ENCODE measurements at regions not wholly inside any gene's neighbourhood (a gene's known extent, or its start where the extent isn't known, plus 50 kb on each side); places are given as distances from the start of the nearest gene placed in this dataset.
"Not testable (repeated sequence)": the region's sequence is repeated elsewhere in the genome, so short reads cannot be mapped to it uniquely, and the experiment has no call there.

GRCh38 chr2:200121931-200122330, 166.5 kb downstream of the MAIP1 start:
- Histone ChIP-seq H3K27me3 (ENCODE audit: control insufficient read depth, insufficient read depth, low read length) (no peaks in the 10 kb centered on the region), H3K36me3 (ENCODE audit: control insufficient read depth, insufficient read depth, low read length) (no peaks in the 10 kb centered on the region), H3K4me1 (ENCODE audit: control insufficient read depth, insufficient read depth, low read length) (peaks cover 4% of the 10 kb centered on the region), H3K4me3 (ENCODE audit: low read length) (no peak overlapping the region), H3K9me3 (replicated peaks; ENCODE audit: control insufficient read depth, low read depth, low read length) (peaks cover 2% of the 10 kb centered on the region), H3K27ac (ENCODE audit: low read length) (no peak overlapping the region)
- DNase-seq = no peak

- Histone ChIP-seq H3K27ac (ENCODE audit: low read length) (no peak overlapping the region), H3K4me3 (ENCODE audit: low read length) (no peak overlapping the region), H3K27me3 (ENCODE audit: control insufficient read depth, insufficient read depth, low read length) (no peaks in the 10 kb centered on the region), H3K36me3 (ENCODE audit: control insufficient read depth, insufficient read depth, low read length) (no peaks in the 10 kb centered on the region), H3K4me1 (ENCODE audit: control insufficient read depth, insufficient read depth, low read length) (peaks cover 10% of the 10 kb centered on the region), H3K9me3 (replicated peaks; ENCODE audit: control insufficient read depth, low read depth, low read length) (no peaks in the 10 kb centered on the region)
- no peak for DNase-seq
Measured at GRCh38 chr2:200122683-200123082, 167.3 kb downstream of the MAIP1 start.

- WGBS (ENCODE audit: insufficient coverage) = 94% methylated on average over 2 of the region's 10 CpGs
- not testable (repeated sequence) for H3K4me3 ChIP-seq (ENCODE audit: low read length); H3K27me3 ChIP-seq (ENCODE audit: control insufficient read depth, insufficient read depth, low read length)
Measured at GRCh38 chr2:200124665-200125368, 169.4 kb downstream of the MAIP1 start.

GRCh38 chr2:200125444-200126284, 170.3 kb downstream of the MAIP1 start:
- no peak overlapping the region for H3K4me3 ChIP-seq (ENCODE audit: low read length)
- peaks cover 11% of the 10 kb centered on the region for H3K4me1 ChIP-seq (ENCODE audit: control insufficient read depth, insufficient read depth, low read length)
- no peaks in the 10 kb centered on the region for H3K9me3 ChIP-seq (replicated peaks; ENCODE audit: control insufficient read depth, low read depth, low read length)
- peak; percentile 33 for DNase-seq
- 78% methylated on average over 1 of the region's 4 CpGs for WGBS (ENCODE audit: insufficient coverage)
- peak overlapping the region; percentile 15 for H3K27ac ChIP-seq (ENCODE audit: low read length)
- no peaks in the 10 kb centered on the region for H3K27me3 ChIP-seq (ENCODE audit: control insufficient read depth, insufficient read depth, low read length)
- H3K36me3 ChIP-seq (ENCODE audit: control insufficient read depth, insufficient read depth, low read length) = no peaks in the 10 kb centered on the region

More at GRCh38 chr2:200124665-200125368, 169.4 kb downstream of the MAIP1 start:
- H3K27ac ChIP-seq (ENCODE audit: low read length); H3K9me3 ChIP-seq (replicated peaks; ENCODE audit: control insufficient read depth, low read depth, low read length); H3K36me3 ChIP-seq (ENCODE audit: control insufficient read depth, insufficient read depth, low read length); DNase-seq: not testable (repeated sequence)
- H3K4me1 ChIP-seq (ENCODE audit: control insufficient read depth, insufficient read depth, low read length) = peaks cover 11% of the 10 kb centered on the region

- peaks cover 11% of the 10 kb centered on the region for H3K4me1 ChIP-seq (ENCODE audit: control insufficient read depth, insufficient read depth, low read length)
- H3K4me3 ChIP-seq (ENCODE audit: low read length); H3K9me3 ChIP-seq (replicated peaks; ENCODE audit: control insufficient read depth, low read depth, low read length); DNase-seq; H3K36me3 ChIP-seq (ENCODE audit: control insufficient read depth, insufficient read depth, low read length); H3K27ac ChIP-seq (ENCODE audit: low read length); H3K27me3 ChIP-seq (ENCODE audit: control insufficient read depth, insufficient read depth, low read length): not testable (repeated sequence)
- 64% methylated on average over 2 of the region's 2 CpGs for WGBS (ENCODE audit: insufficient coverage)
Measured at GRCh38 chr2:200126285-200126670, 170.9 kb downstream of the MAIP1 start.

- H3K9me3 ChIP-seq (replicated peaks; ENCODE audit: control insufficient read depth, low read depth, low read length); DNase-seq; H3K27ac ChIP-seq (ENCODE audit: low read length); H3K27me3 ChIP-seq (ENCODE audit: control insufficient read depth, insufficient read depth, low read length); H3K4me3 ChIP-seq (ENCODE audit: low read length); H3K36me3 ChIP-seq (ENCODE audit: control insufficient read depth, insufficient read depth, low read length): not testable (repeated sequence)
- WGBS (ENCODE audit: insufficient coverage) = 100% methylated on average over 1 of the region's 2 CpGs
- H3K4me1 ChIP-seq (ENCODE audit: control insufficient read depth, insufficient read depth, low read length) = peaks cover 11% of the 10 kb centered on the region
Measured at GRCh38 chr2:200126680-200127079, 171.3 kb downstream of the MAIP1 start.

GRCh38 chr2:200127848-200128247, 172.5 kb downstream of the MAIP1 start:
- H3K4me3 ChIP-seq (ENCODE audit: low read length) = no peak overlapping the region
- no peak for DNase-seq
- H3K4me1 ChIP-seq (ENCODE audit: control insufficient read depth, insufficient read depth, low read length) = peaks cover 11% of the 10 kb centered on the region
- H3K9me3 ChIP-seq (replicated peaks; ENCODE audit: control insufficient read depth, low read depth, low read length) = no peaks in the 10 kb centered on the region
- H3K27ac ChIP-seq (ENCODE audit: low read length) = peak overlapping the region; percentile 71
- H3K36me3 ChIP-seq (ENCODE audit: control insufficient read depth, insufficient read depth, low read length) = no peaks in the 10 kb centered on the region
- no peaks in the 10 kb centered on the region for H3K27me3 ChIP-seq (ENCODE audit: control insufficient read depth, insufficient read depth, low read length)

GRCh38 chr2:200128296-200128695, 172.9 kb downstream of the MAIP1 start:
- peak overlapping the region; percentile 71 for H3K27ac ChIP-seq (ENCODE audit: low read length)
- WGBS (ENCODE audit: insufficient coverage) = 29% methylated on average over 1 of the region's 5 CpGs
- peak; percentile 95 for DNase-seq
- H3K4me1 ChIP-seq (ENCODE audit: control insufficient read depth, insufficient read depth, low read length) = peaks cover 11% of the 10 kb centered on the region
- no peaks in the 10 kb centered on the region for H3K9me3 ChIP-seq (replicated peaks; ENCODE audit: control insufficient read depth, low read depth, low read length)
- H3K4me3 ChIP-seq (ENCODE audit: low read length) = no peak overlapping the region
- H3K36me3 ChIP-seq (ENCODE audit: control insufficient read depth, insufficient read depth, low read length) = no peaks in the 10 kb centered on the region
- H3K27me3 ChIP-seq (ENCODE audit: control insufficient read depth, insufficient read depth, low read length) = no peaks in the 10 kb centered on the region

- Histone ChIP-seq H3K36me3 (ENCODE audit: control insufficient read depth, insufficient read depth, low read length) (no peaks in the 10 kb centered on the region), H3K4me3 (ENCODE audit: low read length) (no peak overlapping the region), H3K27ac (ENCODE audit: low read length) (no peak overlapping the region), H3K4me1 (ENCODE audit: control insufficient read depth, insufficient read depth, low read length) (peaks cover 11% of the 10 kb centered on the region), H3K27me3 (ENCODE audit: control insufficient read depth, insufficient read depth, low read length) (no peaks in the 10 kb centered on the region), H3K9me3 (replicated peaks; ENCODE audit: control insufficient read depth, low read depth, low read length) (no peaks in the 10 kb centered on the region)
- DNase-seq = no peak
- WGBS (ENCODE audit: insufficient coverage) = no CpG with 5 or more reads among the region's 2 CpGs
Measured at GRCh38 chr2:200129721-200130462, 174.5 kb downstream of the MAIP1 start.

GRCh38 chr2:200130762-200131166, 175.4 kb downstream of the MAIP1 start:
- WGBS (ENCODE audit: insufficient coverage) = 0% methylated on average over 1 of the region's 5 CpGs
- Histone ChIP-seq H3K27me3 (ENCODE audit: control insufficient read depth, insufficient read depth, low read length) (no peaks in the 10 kb centered on the region), H3K36me3 (ENCODE audit: control insufficient read depth, insufficient read depth, low read length) (no peaks in the 10 kb centered on the region), H3K4me3 (ENCODE audit: low read length) (no peak overlapping the region), H3K4me1 (ENCODE audit: control insufficient read depth, insufficient read depth, low read length) (peaks cover 10% of the 10 kb centered on the region), H3K27ac (ENCODE audit: low read length) (no peak overlapping the region), H3K9me3 (replicated peaks; ENCODE audit: control insufficient read depth, low read depth, low read length) (peaks cover 3% of the 10 kb centered on the region)
- no peak for DNase-seq

All from muscle of leg (tissue), 3 donors.